Mesenchymal stem cell (in vitro differentiated cells and primary cell): ENCODE measurements at regions not wholly inside any gene's neighbourhood (a gene's known extent, or its start where the extent isn't known, plus 50 kb on each side); places are given as distances from the start of the nearest gene placed in this dataset.

Experiments
- DNase-seq: peaks from one replicate; pipeline ENCODE4 v3.0.0-alpha.2; 2013
- H2AFZ ChIP-seq: one replicate; pipeline ENCODE4 v1.6.1; 2013; ENCODE audit warnings: low read depth, mild to moderate bottlenecking, control low read depth, inconsistent platforms, low read length, moderate library complexity
- H2AK5ac ChIP-seq: 2 replicates; pipeline ENCODE4 v1.6.1; 2013; ENCODE audit warnings: low read length, moderate library complexity, mild to moderate bottlenecking, inconsistent platforms; ENCODE audit not compliant: severe bottlenecking
- H2BK120ac ChIP-seq: one replicate; pipeline ENCODE4 v1.6.1; 2013; ENCODE audit warnings: low read depth, mild to moderate bottlenecking, inconsistent platforms, low read length, moderate library complexity
- H2BK12ac ChIP-seq, 2 experiments: one replicate each; pipeline ENCODE4 v1.6.1; 2013; ENCODE audit warnings: inconsistent platforms in 2 of 2, low read length in 2 of 2, mild to moderate bottlenecking in 2 of 2, moderate library complexity in 2 of 2, control low read depth in 1 of 2
- H2BK15ac ChIP-seq: one replicate; pipeline ENCODE4 v1.6.1; 2013; ENCODE audit warnings: mild to moderate bottlenecking, low read depth, inconsistent platforms; ENCODE audit not compliant: poor library complexity, severe bottlenecking
- H2BK5ac ChIP-seq: 2 replicates; pipeline ENCODE4 v1.6.1; 2013; ENCODE audit warnings: low read depth, mild to moderate bottlenecking, low read length, control low read depth, inconsistent platforms; ENCODE audit not compliant: poor library complexity, severe bottlenecking
- H3K14ac ChIP-seq, 2 experiments: one replicate each; pipeline ENCODE4 v1.6.1; 2013; ENCODE audit warnings: inconsistent platforms in 2 of 2, low read length in 2 of 2, control low read depth in 1 of 2, mild to moderate bottlenecking in 1 of 2, moderate library complexity in 1 of 2
- H3K18ac ChIP-seq, 2 experiments: one replicate each; pipeline ENCODE4 v1.6.1; 2013; ENCODE audit warnings: inconsistent platforms in 2 of 2, low read length in 2 of 2, control low read depth in 1 of 2, low read depth in 1 of 2, mild to moderate bottlenecking in 1 of 2
- H3K23ac ChIP-seq, 2 experiments: one replicate each; pipeline ENCODE4 v1.6.1; 2013; ENCODE audit warnings: inconsistent platforms in 2 of 2, low read length in 2 of 2, mild to moderate bottlenecking in 2 of 2, moderate library complexity in 2 of 2, control low read depth in 1 of 2
- H3K27ac ChIP-seq: 2 replicates; pipeline ENCODE4 v1.5.1; 2013; ENCODE audit warnings: mild to moderate bottlenecking, moderate library complexity, low read length, control low read depth, inconsistent platforms; ENCODE audit not compliant: poor library complexity, severe bottlenecking
- H3K27me3 ChIP-seq, 2 experiments: 2 replicates each; pipeline versions ENCODE4 v1.6.1 to v1.7.0; 2013; ENCODE audit warnings: low read length in 2 of 2, mild to moderate bottlenecking in 2 of 2, moderate library complexity in 2 of 2, control low read depth in 1 of 2, inconsistent platforms in 1 of 2; ENCODE audit not compliant: control insufficient read depth in 1 of 2, insufficient read depth in 1 of 2
- H3K36me3 ChIP-seq, 2 experiments: 2 replicates each; pipeline versions ENCODE4 v1.6.1 to v1.7.0; 2013; ENCODE audit warnings: low read length in 2 of 2, control low read depth in 1 of 2, inconsistent platforms in 1 of 2, low read depth in 1 of 2, mild to moderate bottlenecking in 1 of 2; ENCODE audit not compliant: insufficient read depth in 2 of 2, control insufficient read depth in 1 of 2
- H3K4ac ChIP-seq, 2 experiments: one replicate each; pipeline ENCODE4 v1.6.1; 2013; ENCODE audit warnings: inconsistent platforms in 2 of 2, low read length in 2 of 2, mild to moderate bottlenecking in 2 of 2, moderate library complexity in 2 of 2, control low read depth in 1 of 2, low read depth in 1 of 2
- H3K4me1 ChIP-seq: 2 replicates; pipeline ENCODE4 v1.6.1; 2013; ENCODE audit warnings: low read depth, low read length, control low read depth; ENCODE audit not compliant: control insufficient read depth, insufficient read depth
- H3K4me2 ChIP-seq: 2 replicates; pipeline ENCODE4 v1.6.1; 2013; ENCODE audit warnings: low read length, mild to moderate bottlenecking, inconsistent platforms; ENCODE audit not compliant: poor library complexity, severe bottlenecking
- H3K4me3 ChIP-seq, 2 experiments: 2 replicates each; pipeline versions ENCODE4 v1.5.1 to v1.7.0; 2013; ENCODE audit warnings: low read length in 2 of 2, mild to moderate bottlenecking in 2 of 2, control low read depth in 1 of 2, low read depth in 1 of 2; ENCODE audit not compliant: insufficient read depth in 1 of 2
- H3K79me1 ChIP-seq: replicated peaks from 2 replicates; pipeline ENCODE4 v1.6.1; 2013; ENCODE audit warnings: mild to moderate bottlenecking, control low read depth, low read length, inconsistent platforms; ENCODE audit not compliant: poor library complexity, severe bottlenecking
- H3K9ac ChIP-seq: 2 replicates; pipeline ENCODE4 v1.7.0; 2013; ENCODE audit warnings: mild to moderate bottlenecking, low read length, moderate library complexity
- H3K9me3 ChIP-seq: 2 replicates; pipeline ENCODE4 v1.7.0; 2013; ENCODE audit warnings: mild to moderate bottlenecking, low read length; ENCODE audit not compliant: control insufficient read depth
- H4K8ac ChIP-seq: one replicate; pipeline ENCODE4 v1.6.1; 2013; ENCODE audit warnings: inconsistent platforms, mild to moderate bottlenecking, low read length, moderate library complexity
- H4K91ac ChIP-seq: one replicate; pipeline ENCODE4 v1.6.1; 2013; ENCODE audit warnings: mild to moderate bottlenecking, low read length, inconsistent platforms
- WGBS: methylation state at CpG from one replicate; pipeline ENCODE4 v1.1.7; 2013; ENCODE audit warnings: mixed read lengths; 5-methylcytosine and 5-hydroxymethylcytosine counted together

DNA sequence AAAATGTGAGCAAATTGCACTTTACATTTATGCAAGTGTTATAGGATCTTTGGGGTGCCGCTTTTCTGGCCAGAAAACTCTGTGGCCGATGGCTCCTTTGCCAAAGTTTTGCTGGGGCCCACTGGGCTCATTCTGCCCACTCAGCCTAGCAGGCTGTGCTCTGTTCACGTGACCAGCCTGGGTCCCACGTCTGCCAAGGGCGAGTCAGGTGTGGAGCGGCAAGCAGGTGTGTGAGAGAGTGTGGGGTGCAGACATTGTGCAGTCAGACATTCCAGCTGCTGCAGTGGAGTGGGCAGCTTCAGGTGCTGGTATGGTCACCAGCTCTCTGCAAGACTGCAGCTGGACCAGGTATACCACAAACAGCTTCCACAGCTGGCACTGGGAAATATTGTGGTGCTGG, 2305.7 kb downstream of the PCDH9 start:
- H3K4me3 ChIP-seq: no peak overlapping the region
- no peak overlapping the region for H3K4ac ChIP-seq
- peaks cover 3% of the 10 kb centered on the region for H3K4me1 ChIP-seq
- no peak overlapping the region for H2AFZ ChIP-seq
- H2BK15ac ChIP-seq: no peak overlapping the region
- H3K14ac ChIP-seq: no peak overlapping the region
- 96% methylated on average over 6 of the region's 6 CpGs for WGBS
- no peak overlapping the region for H3K18ac ChIP-seq
- no peak overlapping the region for H3K4me2 ChIP-seq
- no peak overlapping the region for H2BK5ac ChIP-seq
- H3K9me3 ChIP-seq: no peaks in the 10 kb centered on the region
- H3K9ac ChIP-seq: no peak overlapping the region
- DNase-seq: no peak
- no peaks in the 10 kb centered on the region for H3K36me3 ChIP-seq
- no peak overlapping the region for H2BK120ac ChIP-seq
- H3K27ac ChIP-seq: no peak overlapping the region
- H2BK12ac ChIP-seq: no peak overlapping the region
- no peak overlapping the region for H4K91ac ChIP-seq
- no peaks in the 10 kb centered on the region for H3K79me1 ChIP-seq
- H3K23ac ChIP-seq: no peak overlapping the region
- H2AK5ac ChIP-seq: no peak overlapping the region
- no peaks in the 10 kb centered on the region for H3K27me3 ChIP-seq
- H4K8ac ChIP-seq: no peak overlapping the region

DNA sequence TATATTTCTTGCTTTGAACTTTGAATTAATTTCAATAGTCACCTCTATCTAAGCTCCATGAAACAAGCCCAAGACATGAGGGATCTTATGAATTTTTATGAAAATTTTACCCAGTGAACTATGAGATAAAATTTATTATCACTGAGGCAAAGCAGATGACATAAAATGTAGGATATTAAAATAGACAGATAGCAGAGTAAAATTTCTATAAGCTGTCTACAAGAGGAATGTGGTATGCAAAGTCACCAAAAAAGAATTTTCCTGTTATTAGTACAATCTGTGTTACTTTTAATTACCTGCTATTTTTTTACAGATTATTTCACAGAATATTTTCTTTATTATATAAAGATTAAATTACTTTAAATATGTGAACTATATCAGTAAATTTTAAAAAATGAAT, 2312.6 kb downstream of the PCDH9 start:
- H3K14ac ChIP-seq: no peak overlapping the region
- H3K4me1 ChIP-seq: no peaks in the 10 kb centered on the region
- no peak overlapping the region for H3K4me2 ChIP-seq
- no peaks in the 10 kb centered on the region for H3K36me3 ChIP-seq
- H2AK5ac ChIP-seq: no peak overlapping the region
- H3K9ac ChIP-seq: no peak overlapping the region
- H4K91ac ChIP-seq: no peak overlapping the region
- H3K18ac ChIP-seq: no peak overlapping the region
- no peak overlapping the region for H3K27ac ChIP-seq
- no peak overlapping the region for H2BK12ac ChIP-seq
- no peak overlapping the region for H2BK5ac ChIP-seq
- H3K27me3 ChIP-seq: no peaks in the 10 kb centered on the region
- DNase-seq: no peak
- no peaks in the 10 kb centered on the region for H3K79me1 ChIP-seq
- H3K9me3 ChIP-seq: peaks cover 6% of the 10 kb centered on the region
- no peak overlapping the region for H2BK15ac ChIP-seq
- H3K4ac ChIP-seq: no peak overlapping the region
- no peak overlapping the region for H2AFZ ChIP-seq
- no peak overlapping the region for H3K23ac ChIP-seq
- no peak overlapping the region for H3K4me3 ChIP-seq
- H2BK120ac ChIP-seq: no peak overlapping the region
- H4K8ac ChIP-seq: no peak overlapping the region

DNA sequence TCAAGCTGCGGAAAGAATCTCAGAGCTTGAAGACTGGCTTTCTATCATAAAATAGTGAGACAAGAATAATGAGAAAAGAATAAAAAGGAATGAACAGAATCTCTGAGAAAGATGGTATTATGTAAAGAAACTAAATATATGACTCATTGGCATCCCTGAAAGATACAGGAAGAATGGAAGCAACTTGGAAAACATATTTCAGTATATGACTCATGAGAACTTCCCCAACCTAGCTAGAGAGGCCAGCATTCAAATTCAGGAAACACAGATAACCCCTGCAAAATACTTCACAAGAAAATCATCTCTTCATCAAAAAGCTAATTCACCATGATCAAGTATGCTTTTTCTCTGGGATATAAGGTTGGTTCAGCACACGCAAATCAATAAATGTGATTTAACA, 2318.0 kb downstream of the PCDH9 start:
- peak; percentile 54 for DNase-seq

DNA sequence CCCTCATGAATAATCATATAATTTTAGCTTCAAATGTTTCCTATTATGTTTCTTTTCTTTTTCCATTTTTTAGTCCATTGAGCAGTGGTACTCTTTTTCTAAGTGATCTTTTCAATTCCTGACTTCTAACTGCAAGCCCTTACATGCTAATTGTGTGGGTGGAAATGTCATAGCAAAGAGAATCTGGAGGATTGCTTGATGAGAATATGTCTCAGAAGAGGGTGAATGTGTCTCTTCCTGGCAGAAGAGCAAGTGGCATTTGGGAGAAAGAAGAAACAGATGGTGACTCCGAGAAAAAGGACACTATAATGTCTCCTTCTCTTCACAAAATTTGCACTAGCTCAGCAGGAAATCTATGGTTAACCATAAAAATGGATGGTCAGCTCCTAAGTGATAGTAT, 2320.0 kb downstream of the PCDH9 start:
- no peak for DNase-seq
- Histone ChIP-seq H3K9ac (no peak overlapping the region), H2BK5ac (no peak overlapping the region), H3K4me1 (peaks cover 1% of the 10 kb centered on the region), H3K4me2 (no peak overlapping the region), H3K36me3 (no peaks in the 10 kb centered on the region), H2BK15ac (no peak overlapping the region), H3K4me3 (no peak overlapping the region), H3K79me1 (no peaks in the 10 kb centered on the region), H3K9me3 (peaks cover 6% of the 10 kb centered on the region), H2AK5ac (no peak overlapping the region), H3K18ac (no peak overlapping the region), H3K14ac (no peak overlapping the region), H3K27ac (no peak overlapping the region), H3K4ac (no peak overlapping the region), H2BK12ac (no peak overlapping the region), H3K27me3 (no peaks in the 10 kb centered on the region), H4K8ac (no peak overlapping the region), H2BK120ac (no peak overlapping the region), H2AFZ (no peak overlapping the region), H3K23ac (no peak overlapping the region), H4K91ac (no peak overlapping the region)
- WGBS: no CpG with 5 or more reads among the region's 1 CpG

More for the DNA sequence above, 2318.0 kb downstream of the PCDH9 start:
- Histone ChIP-seq H3K4me3 (no peak overlapping the region), H3K14ac (no peak overlapping the region), H3K9me3 (peaks cover 6% of the 10 kb centered on the region), H3K18ac (no peak overlapping the region), H2AK5ac (no peak overlapping the region), H3K4me2 (no peak overlapping the region), H3K27me3 (no peaks in the 10 kb centered on the region), H4K91ac (no peak overlapping the region), H2BK15ac (no peak overlapping the region), H2BK5ac (no peak overlapping the region), H3K4ac (no peak overlapping the region), H2AFZ (no peak overlapping the region), H3K4me1 (peaks cover 1% of the 10 kb centered on the region), H3K23ac (no peak overlapping the region), H3K9ac (no peak overlapping the region), H2BK120ac (no peak overlapping the region), H3K27ac (no peak overlapping the region), H4K8ac (no peak overlapping the region), H2BK12ac (no peak overlapping the region), H3K79me1 (no peaks in the 10 kb centered on the region), H3K36me3 (no peaks in the 10 kb centered on the region)
- 18% methylated on average over 1 of the region's 2 CpGs for WGBS
